Liver (tissue), 8 donors: ENCODE measurements at regions not wholly inside any gene's neighbourhood (a gene's known extent, or its start where the extent isn't known, plus 50 kb on each side); places are given as distances from the start of the nearest gene placed in this dataset.

Experiments used
- DNase-seq: peaks from one replicate; pipeline ENCODE4 v3.0.0-alpha.2; 2017; ENCODE audit warnings: low spot score
- H3K27ac ChIP-seq, 2 donors: one replicate each; pipeline ENCODE4 v1.7.0; 2013; ENCODE audit warnings: inconsistent platforms in 2 of 2, low read length in 2 of 2, control low read depth in 1 of 2, low read depth in 1 of 2, mild to moderate bottlenecking in 1 of 2
- H3K27me3 ChIP-seq, 4 donors: one replicate each; pipeline versions ENCODE4 v1.6.1 to v1.7.0; 2013; ENCODE audit warnings: low read length in 3 of 4, inconsistent platforms in 1 of 4, mild to moderate bottlenecking in 1 of 4, moderate library complexity in 1 of 4; ENCODE audit not compliant: control insufficient read depth in 4 of 4, insufficient read depth in 4 of 4
- H3K36me3 ChIP-seq, 4 donors: one replicate each; pipeline versions ENCODE4 v1.6.1 to v1.7.0; 2013; ENCODE audit warnings: low read length in 3 of 4, mild to moderate bottlenecking in 3 of 4, low read depth in 1 of 4, moderate library complexity in 1 of 4; ENCODE audit not compliant: control insufficient read depth in 4 of 4, insufficient read depth in 3 of 4
- H3K4me1 ChIP-seq, 4 donors: one replicate each; pipeline versions ENCODE4 v1.6.1 to v1.7.0; 2013; ENCODE audit warnings: low read length in 3 of 4, mild to moderate bottlenecking in 3 of 4, moderate library complexity in 1 of 4; ENCODE audit not compliant: control insufficient read depth in 4 of 4, insufficient read depth in 4 of 4
- H3K4me3 ChIP-seq, 3 donors: one replicate each; pipeline versions ENCODE4 v1.6.1 to v1.7.0; 2013; ENCODE audit warnings: low read length in 3 of 3, control low read depth in 1 of 3, low read depth in 1 of 3, mild to moderate bottlenecking in 1 of 3
- H3K9ac ChIP-seq, 2 donors: one replicate each; pipeline ENCODE4 v1.7.0; 2013; ENCODE audit warnings: low read length in 2 of 2, mild to moderate bottlenecking in 2 of 2, moderate library complexity in 2 of 2, control low read depth in 1 of 2, low read depth in 1 of 2
- H3K9me3 ChIP-seq, 4 donors: one replicate each; pipeline versions ENCODE4 v1.6.1 to v1.7.0; 2013; ENCODE audit warnings: low read length in 3 of 4; ENCODE audit not compliant: control insufficient read depth in 4 of 4
- EGR1 ChIP-seq, 2 donors: IDR thresholded peaks; 2 replicates each; pipeline ENCODE4 v1.6.1; 2016 to 2018; ENCODE audit warnings: antibody characterized with exemption in 2 of 2, low read depth in 2 of 2
- FOXA1 ChIP-seq: IDR thresholded peaks from 2 replicates; pipeline ENCODE4 v1.6.1; 2016; ENCODE audit warnings: antibody characterized with exemption
- FOXA2 ChIP-seq: IDR thresholded peaks from 2 replicates; pipeline ENCODE4 v1.6.1; 2016; ENCODE audit warnings: antibody characterized with exemption
- GABPA ChIP-seq, 2 donors: IDR thresholded peaks in 1 of 2; conservative IDR thresholded peaks in 1 of 2; 2 replicates each; pipeline ENCODE4 v1.6.1; 2016; ENCODE audit warnings: antibody characterized with exemption in 2 of 2, mild to moderate bottlenecking in 1 of 2, moderate library complexity in 1 of 2
- HNF4A ChIP-seq, 2 donors: conservative IDR thresholded peaks; 2 replicates each; pipeline ENCODE4 v1.6.1; 2016; ENCODE audit warnings: antibody characterized with exemption in 2 of 2, mild to moderate bottlenecking in 2 of 2
- HNF4G ChIP-seq: IDR thresholded peaks from 2 replicates; pipeline ENCODE4 v1.6.1; 2016; ENCODE audit warnings: antibody characterized with exemption
- JUND ChIP-seq, 2 donors: IDR thresholded peaks; 2 replicates each; pipeline ENCODE4 v1.6.1; 2016; ENCODE audit warnings: antibody characterized with exemption in 2 of 2
- MAX ChIP-seq: IDR thresholded peaks from 2 replicates; pipeline ENCODE4 v1.6.1; 2016; ENCODE audit warnings: antibody characterized with exemption
- NR2F2 ChIP-seq: IDR thresholded peaks from 2 replicates; pipeline ENCODE4 v1.6.1; 2016; ENCODE audit warnings: antibody characterized with exemption
- RAD21 ChIP-seq, 2 donors: IDR thresholded peaks; 2 replicates each; pipeline ENCODE4 v1.6.1; 2016; ENCODE audit warnings: antibody characterized with exemption in 2 of 2, mild to moderate bottlenecking in 2 of 2
- REST ChIP-seq: IDR thresholded peaks from 2 replicates; pipeline ENCODE4 v1.6.1; 2016; ENCODE audit warnings: antibody characterized with exemption, mild to moderate bottlenecking
- RXRA ChIP-seq, 2 donors: IDR thresholded peaks; 2 replicates each; pipeline ENCODE4 v1.6.1; 2017 to 2018; ENCODE audit warnings: antibody characterized with exemption in 2 of 2, mild to moderate bottlenecking in 1 of 2
- SP1 ChIP-seq: IDR thresholded peaks from 2 replicates; pipeline ENCODE4 v1.6.1; 2018; ENCODE audit warnings: antibody characterized with exemption, mild to moderate bottlenecking
- TAF1 ChIP-seq: conservative IDR thresholded peaks from 2 replicates; pipeline ENCODE4 v1.6.1; 2016; ENCODE audit warnings: antibody characterized with exemption, mild to moderate bottlenecking
- YY1 ChIP-seq: IDR thresholded peaks from 2 replicates; pipeline ENCODE4 v1.6.1; 2016; ENCODE audit warnings: antibody characterized with exemption, mild to moderate bottlenecking
- ZBTB33 ChIP-seq: IDR thresholded peaks from 2 replicates; pipeline ENCODE4 v1.6.1; 2016; ENCODE audit warnings: antibody characterized with exemption
- WGBS: extraction: QIAGEN DNeasy Blood & Tissue Kit; methylation state at CpG from one replicate; pipeline ENCODE4 v1.1.7; 2013; 5-methylcytosine and 5-hydroxymethylcytosine counted together
- TF ChIP-seq, protein P1 (sequence below): fragments of 150-350 bp; IDR thresholded peaks from 2 replicates; pipeline ENCODE4 v1.5.1; 2017; ENCODE audit warnings: improper control_type of control experiment, low read depth, low read length; ENCODE audit not compliant: missing input control
- TF ChIP-seq, protein P2 (sequence below): IDR thresholded peaks from 2 replicates; pipeline ENCODE4 v1.6.1; 2016; ENCODE audit warnings: antibody characterized with exemption
- donor health status: healthy.
- donor health status: healthy.
- donor health status: healthy.
- donor health status: healthy.
- donor health status: healthy.

- no peaks in the 10 kb centered on the region for H3K36me3 ChIP-seq
- DNase-seq, result no peak
- WGBS, result 88% methylated on average over 5 of the region's 5 CpGs
- no peaks in the 10 kb centered on the region for H3K9me3 ChIP-seq
- peaks cover 0 to 3% (median 0%) of the 10 kb centered on the region in 4 donors for H3K27me3 ChIP-seq
- no peak overlapping the region for H3K4me3 ChIP-seq
- H3K9ac ChIP-seq, result no peak overlapping the region
- no peak for TF ChIP-seq MAX
- no peak for TF ChIP-seq REST
- TF ChIP-seq JUND (IDR thresholded peaks at IDR 0.05), result no peak
- TF ChIP-seq FOXA2, result no peak
- no peak for TF ChIP-seq NR2F2
- no peak for TF ChIP-seq YY1
- no peak for TF ChIP-seq RXRA (IDR thresholded peaks at IDR 0.05)
- no peak for TF ChIP-seq HNF4G
- TF ChIP-seq, protein P1, sequence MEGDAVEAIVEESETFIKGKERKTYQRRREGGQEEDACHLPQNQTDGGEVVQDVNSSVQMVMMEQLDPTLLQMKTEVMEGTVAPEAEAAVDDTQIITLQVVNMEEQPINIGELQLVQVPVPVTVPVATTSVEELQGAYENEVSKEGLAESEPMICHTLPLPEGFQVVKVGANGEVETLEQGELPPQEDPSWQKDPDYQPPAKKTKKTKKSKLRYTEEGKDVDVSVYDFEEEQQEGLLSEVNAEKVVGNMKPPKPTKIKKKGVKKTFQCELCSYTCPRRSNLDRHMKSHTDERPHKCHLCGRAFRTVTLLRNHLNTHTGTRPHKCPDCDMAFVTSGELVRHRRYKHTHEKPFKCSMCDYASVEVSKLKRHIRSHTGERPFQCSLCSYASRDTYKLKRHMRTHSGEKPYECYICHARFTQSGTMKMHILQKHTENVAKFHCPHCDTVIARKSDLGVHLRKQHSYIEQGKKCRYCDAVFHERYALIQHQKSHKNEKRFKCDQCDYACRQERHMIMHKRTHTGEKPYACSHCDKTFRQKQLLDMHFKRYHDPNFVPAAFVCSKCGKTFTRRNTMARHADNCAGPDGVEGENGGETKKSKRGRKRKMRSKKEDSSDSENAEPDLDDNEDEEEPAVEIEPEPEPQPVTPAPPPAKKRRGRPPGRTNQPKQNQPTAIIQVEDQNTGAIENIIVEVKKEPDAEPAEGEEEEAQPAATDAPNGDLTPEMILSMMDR, result no peak
- TF ChIP-seq ZBTB33, result no peak
- no peak for TF ChIP-seq HNF4A (conservative IDR thresholded peaks at IDR 0.05)
- TF ChIP-seq, protein P2, sequence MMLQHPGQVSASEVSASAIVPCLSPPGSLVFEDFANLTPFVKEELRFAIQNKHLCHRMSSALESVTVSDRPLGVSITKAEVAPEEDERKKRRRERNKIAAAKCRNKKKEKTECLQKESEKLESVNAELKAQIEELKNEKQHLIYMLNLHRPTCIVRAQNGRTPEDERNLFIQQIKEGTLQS, result no peak
- no peak for TF ChIP-seq TAF1
- no peak for TF ChIP-seq SP1
- no peak for TF ChIP-seq EGR1 (IDR thresholded peaks at IDR 0.05; ENCODE audit: low read depth in 2 of 2)
- TF ChIP-seq RAD21 (IDR thresholded peaks at IDR 0.05), result no peak
- TF ChIP-seq FOXA1, result no peak
- TF ChIP-seq GABPA (IDR thresholded peaks at IDR 0.05 in 1 of 2, conservative IDR thresholded peaks at IDR 0.05 in 1 of 2), result no peak
- H3K27ac ChIP-seq, result no peak overlapping the region
- no peaks in the 10 kb centered on the region for H3K4me1 ChIP-seq
These were observed 78.9 kb downstream of the KCNF1 start for GRCh38 chr2:10990561-10991111.
